ENCODE measurements at regions not wholly inside any gene's neighbourhood (a gene's known extent, or its start where the extent isn't known, plus 50 kb on each side); places are given as distances from the start of the nearest gene placed in this dataset.
"Not testable (repeated sequence)": the region's sequence is repeated elsewhere in the genome, so short reads cannot be mapped to it uniquely, and the experiment has no call there.

DNA sequence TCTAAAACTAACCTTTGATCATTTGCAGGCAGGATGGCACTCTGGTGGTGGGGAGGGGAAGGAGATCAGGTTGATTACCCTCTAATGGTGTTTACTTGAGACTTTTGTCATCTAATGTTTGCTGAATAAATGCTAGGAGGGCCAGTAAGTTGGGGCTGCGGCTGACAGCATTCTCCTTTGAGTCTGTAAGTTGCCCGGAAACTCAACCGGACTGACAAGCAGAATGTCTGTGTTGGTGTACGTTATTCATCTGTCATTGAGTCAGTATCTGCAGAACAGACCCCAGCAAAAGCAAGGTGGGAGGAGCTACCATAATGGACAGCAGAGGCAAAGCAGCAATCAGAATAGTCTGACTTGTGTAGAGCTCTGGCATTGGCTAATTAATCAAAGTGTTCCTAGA, 1210.6 kb upstream of the PABPC4L start:
- no peak overlapping the region for H3K4me3 ChIP-seq (replicated peaks; ENCODE audit: low read depth, low read length)
- DNase-seq (ENCODE audit: extremely low read depth, low read depth): no peak
- TF ChIP-seq, protein P1, sequence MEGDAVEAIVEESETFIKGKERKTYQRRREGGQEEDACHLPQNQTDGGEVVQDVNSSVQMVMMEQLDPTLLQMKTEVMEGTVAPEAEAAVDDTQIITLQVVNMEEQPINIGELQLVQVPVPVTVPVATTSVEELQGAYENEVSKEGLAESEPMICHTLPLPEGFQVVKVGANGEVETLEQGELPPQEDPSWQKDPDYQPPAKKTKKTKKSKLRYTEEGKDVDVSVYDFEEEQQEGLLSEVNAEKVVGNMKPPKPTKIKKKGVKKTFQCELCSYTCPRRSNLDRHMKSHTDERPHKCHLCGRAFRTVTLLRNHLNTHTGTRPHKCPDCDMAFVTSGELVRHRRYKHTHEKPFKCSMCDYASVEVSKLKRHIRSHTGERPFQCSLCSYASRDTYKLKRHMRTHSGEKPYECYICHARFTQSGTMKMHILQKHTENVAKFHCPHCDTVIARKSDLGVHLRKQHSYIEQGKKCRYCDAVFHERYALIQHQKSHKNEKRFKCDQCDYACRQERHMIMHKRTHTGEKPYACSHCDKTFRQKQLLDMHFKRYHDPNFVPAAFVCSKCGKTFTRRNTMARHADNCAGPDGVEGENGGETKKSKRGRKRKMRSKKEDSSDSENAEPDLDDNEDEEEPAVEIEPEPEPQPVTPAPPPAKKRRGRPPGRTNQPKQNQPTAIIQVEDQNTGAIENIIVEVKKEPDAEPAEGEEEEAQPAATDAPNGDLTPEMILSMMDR (IDR thresholded peaks at IDR 0.05; ENCODE audit: low read depth, low read length, missing control alignments): no peak

DNA sequence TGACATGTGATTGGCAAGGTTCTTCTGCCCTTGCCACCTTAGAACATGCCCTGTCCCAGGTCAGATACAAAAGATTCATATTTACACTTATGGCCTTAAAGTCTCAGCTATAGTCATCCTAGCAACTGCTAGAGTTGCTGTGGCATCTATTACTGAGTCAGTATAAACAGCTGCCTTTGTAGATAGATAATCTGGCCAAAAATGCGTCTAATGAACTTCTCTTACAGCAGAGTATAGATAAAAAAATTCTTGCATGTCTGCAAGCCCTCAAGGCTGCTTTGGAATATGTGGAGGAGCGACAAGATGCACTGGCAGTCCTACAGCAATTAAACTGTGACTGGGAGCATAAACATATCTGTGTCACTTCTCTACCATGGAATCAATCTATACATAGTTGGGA, 1209.7 kb upstream of the PABPC4L start:
- no peak for DNase-seq (ENCODE audit: extremely low read depth, low read depth)
- no peak overlapping the region for H3K4me3 ChIP-seq (replicated peaks; ENCODE audit: low read depth, low read length)
- TF ChIP-seq, protein P1 (IDR thresholded peaks at IDR 0.05; ENCODE audit: low read depth, low read length, missing control alignments): no peak

DNA sequence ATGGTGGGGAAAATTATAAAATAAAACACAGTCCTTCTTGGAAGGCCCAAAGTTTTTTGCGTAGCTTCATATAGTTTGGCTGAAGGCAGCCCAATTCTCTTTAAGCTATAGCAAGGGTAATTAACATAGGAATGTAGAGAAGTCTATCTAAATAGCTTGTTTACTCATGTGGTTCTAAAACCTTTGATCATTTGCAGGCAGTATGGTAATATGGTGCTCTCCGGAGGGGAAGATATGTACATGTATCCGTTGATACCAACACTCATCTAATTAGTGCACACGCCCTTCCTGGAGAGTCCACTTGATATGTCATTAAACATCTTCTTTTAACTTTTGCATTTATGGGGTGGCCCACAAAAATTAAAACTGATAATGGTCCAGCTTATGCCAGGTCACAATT, 1207.7 kb upstream of the PABPC4L start:
- not testable (repeated sequence) for H3K4me3 ChIP-seq (replicated peaks; ENCODE audit: low read depth, low read length); DNase-seq (ENCODE audit: extremely low read depth, low read depth)

DNA sequence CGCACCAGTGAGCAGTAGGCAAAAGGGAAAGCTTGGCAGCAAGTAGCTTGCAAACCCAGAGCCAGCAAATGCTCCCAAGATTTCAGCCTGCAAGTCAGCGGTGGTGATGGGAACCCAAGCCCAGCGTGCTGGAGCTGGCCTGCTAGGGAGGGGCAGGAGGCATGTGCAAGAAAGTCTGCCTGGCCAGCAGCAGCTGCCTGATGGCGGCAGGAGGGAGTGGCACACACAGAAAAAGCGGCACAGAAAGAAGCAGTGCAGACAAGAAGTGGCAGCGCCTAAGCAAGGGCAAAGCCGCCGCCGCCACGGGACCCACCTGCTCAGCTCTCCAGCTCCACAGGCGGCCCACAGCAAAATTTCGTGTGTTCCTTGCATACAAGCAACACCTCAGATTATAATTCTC, 1206.5 kb upstream of the PABPC4L start:
- TF ChIP-seq, protein P1 (IDR thresholded peaks at IDR 0.05; ENCODE audit: low read depth, low read length, missing control alignments): no peak
- H3K4me3 ChIP-seq (replicated peaks; ENCODE audit: low read depth, low read length): no peak overlapping the region
- no peak for DNase-seq (ENCODE audit: extremely low read depth, low read depth)

DNA sequence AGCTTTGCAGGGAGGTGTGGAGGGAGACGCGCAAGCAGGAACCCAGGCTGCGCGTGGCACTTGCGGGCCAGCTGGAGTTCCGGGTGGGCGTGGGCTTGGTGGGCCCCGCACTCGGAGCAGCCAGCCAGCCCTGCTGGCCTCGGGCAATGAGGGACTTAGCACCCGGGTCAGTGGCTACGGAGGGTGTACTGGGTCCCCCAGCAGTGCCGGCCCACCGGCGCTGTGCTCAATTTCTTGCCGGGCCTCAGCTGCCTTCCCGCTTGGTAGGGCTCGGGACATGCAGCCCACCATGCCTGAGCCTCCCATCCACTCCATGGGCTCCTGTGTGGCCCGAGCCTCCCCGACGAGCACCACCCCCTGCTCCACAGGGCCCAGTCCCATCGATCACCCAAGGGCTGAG, 1205.0 kb upstream of the PABPC4L start:
- not testable (repeated sequence) for DNase-seq (ENCODE audit: extremely low read depth, low read depth)

DNA sequence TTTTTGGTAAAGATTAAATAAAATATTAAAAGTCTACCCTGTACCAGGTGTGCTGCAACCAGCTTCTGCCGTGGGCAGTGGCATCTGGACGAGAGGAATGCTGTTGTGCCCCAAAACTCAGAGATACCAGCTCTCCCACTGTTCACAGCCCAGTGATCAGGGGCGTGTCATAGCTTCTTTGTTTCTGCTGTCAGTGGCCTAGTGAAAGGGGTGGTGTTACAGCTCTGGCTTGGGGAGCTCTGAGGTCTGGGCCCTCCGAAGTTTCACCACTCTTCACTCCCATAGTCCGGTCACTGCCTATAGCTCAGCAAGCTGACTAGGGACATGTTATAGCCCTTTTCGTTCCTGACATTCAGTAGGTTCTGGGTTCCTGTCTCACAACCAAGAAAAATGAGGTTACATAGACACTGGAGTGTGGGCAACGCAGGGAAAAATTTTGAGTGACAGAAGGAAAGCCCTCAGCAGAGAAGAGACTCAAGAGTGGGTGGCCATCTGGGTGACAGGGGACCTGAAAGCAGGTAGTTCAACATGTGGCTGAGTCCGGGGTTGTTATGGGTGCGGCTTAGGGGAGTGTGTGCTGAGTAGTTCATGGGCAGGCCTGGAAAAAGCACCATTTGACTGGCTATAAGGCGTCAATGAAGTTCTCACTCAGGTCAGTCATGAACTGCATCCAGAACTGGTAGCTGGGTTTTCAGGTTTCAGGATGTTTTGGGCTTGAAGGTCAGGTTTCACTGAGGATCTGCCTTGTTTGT, 1184.4 kb upstream of the PABPC4L start:
- TF ChIP-seq, protein P1 (IDR thresholded peaks at IDR 0.05; ENCODE audit: low read depth, low read length, missing control alignments): no peak
- no peak for DNase-seq (ENCODE audit: extremely low read depth, low read depth)
- no peak overlapping the region for H3K4me3 ChIP-seq (replicated peaks; ENCODE audit: low read depth, low read length)

More for the DNA sequence above, 1205.0 kb upstream of the PABPC4L start:
- H3K4me3 ChIP-seq (replicated peaks; ENCODE audit: low read depth, low read length): not testable (repeated sequence)

DNA sequence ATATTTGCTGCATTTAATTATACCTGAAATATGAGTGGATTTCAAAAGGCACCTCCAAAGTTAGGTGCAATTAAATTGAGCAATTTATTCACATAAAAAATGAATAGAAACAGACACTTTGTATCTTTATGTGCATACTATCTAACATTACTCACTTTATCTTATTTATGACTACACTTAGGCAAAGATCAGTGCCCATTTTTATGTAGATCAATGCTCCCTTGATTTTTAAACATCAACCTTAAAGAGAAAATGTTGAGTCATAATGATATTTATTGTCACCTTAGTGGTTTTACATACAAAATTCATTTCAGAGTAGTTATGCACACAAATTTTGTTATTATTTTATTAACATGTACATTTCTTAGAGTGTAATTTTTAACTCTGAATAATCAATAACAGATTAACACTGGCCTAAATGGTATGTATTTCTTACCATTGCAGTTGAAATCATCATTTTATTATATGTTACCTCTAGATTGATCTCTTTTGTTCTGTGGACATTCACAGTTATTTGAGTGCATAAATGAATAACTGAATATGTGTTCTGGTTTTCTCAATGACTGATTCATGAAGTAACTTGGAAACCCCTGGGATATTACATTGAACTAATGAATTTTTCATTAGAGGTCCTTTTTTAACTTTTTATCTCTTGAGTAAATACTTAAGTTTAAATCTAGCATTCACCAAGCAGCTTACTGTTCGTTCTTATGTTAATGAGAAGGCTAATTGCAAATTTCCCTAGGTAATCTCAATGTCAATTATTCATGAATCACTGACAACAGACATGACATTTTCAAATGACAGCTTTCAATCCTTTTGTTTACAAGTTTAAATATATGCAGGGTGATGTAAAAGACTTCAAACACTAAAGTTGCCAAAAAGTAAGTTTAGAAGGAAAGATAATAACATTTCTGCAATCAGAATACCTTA, 1182.0 kb upstream of the PABPC4L start:
- DNase-seq (ENCODE audit: extremely low read depth, low read depth): no peak
- H3K4me3 ChIP-seq (replicated peaks; ENCODE audit: low read depth, low read length): no peak overlapping the region
- TF ChIP-seq, protein P1 (IDR thresholded peaks at IDR 0.05; ENCODE audit: low read depth, low read length, missing control alignments): no peak

Measured in HFF-Myc (cell line).